Neuronal stem cell (in vitro differentiated cells): ENCODE measurements at regions not wholly inside any gene's neighbourhood (a gene's known extent, or its start where the extent isn't known, plus 50 kb on each side); places are given as distances from the start of the nearest gene placed in this dataset.
A peak's percentile ranks its signal among the peaks of the same experiment; 100 is the strongest.

Source experiments
- DNase-seq: peaks from one replicate; pipeline ENCODE4 v3.0.0-alpha.2; 2013; ENCODE audit warnings: low spot score
- H2AFZ ChIP-seq: one replicate; pipeline ENCODE4 v1.6.1; 2013; ENCODE audit warnings: mild to moderate bottlenecking, low read length, inconsistent platforms
- H2AK5ac ChIP-seq: 2 replicates; pipeline ENCODE4 v1.6.1; 2013; ENCODE audit warnings: low read depth, mild to moderate bottlenecking, inconsistent platforms, low read length, moderate library complexity, mixed read lengths
- H2BK120ac ChIP-seq: 2 replicates; pipeline ENCODE4 v1.6.1; 2013; ENCODE audit warnings: low read depth, mild to moderate bottlenecking, inconsistent platforms, low read length, moderate library complexity, mixed read lengths
- H2BK12ac ChIP-seq: one replicate; pipeline ENCODE4 v1.6.1; 2013; ENCODE audit warnings: low read length, inconsistent platforms
- H2BK15ac ChIP-seq: 2 replicates; pipeline ENCODE4 v1.6.1; 2013; ENCODE audit warnings: mild to moderate bottlenecking, low read length, inconsistent platforms, mixed read lengths
- H2BK5ac ChIP-seq: one replicate; pipeline ENCODE4 v1.6.1; 2013; ENCODE audit warnings: inconsistent platforms, mild to moderate bottlenecking, low read length, moderate library complexity
- H3K14ac ChIP-seq: one replicate; pipeline ENCODE4 v1.6.1; 2013; ENCODE audit warnings: low read length, inconsistent platforms
- H3K18ac ChIP-seq: 2 replicates; pipeline ENCODE4 v1.6.1; 2013; ENCODE audit warnings: low read length, inconsistent platforms
- H3K23ac ChIP-seq: 2 replicates; pipeline ENCODE4 v1.6.1; 2013; ENCODE audit warnings: low read depth, mild to moderate bottlenecking, mixed read lengths, low read length, inconsistent platforms; ENCODE audit not compliant: poor library complexity
- H3K27ac ChIP-seq: replicated peaks from 3 replicates; pipeline ENCODE4 v1.5.1; 2013; ENCODE audit warnings: low read length, inconsistent platforms
- H3K27me3 ChIP-seq, 3 experiments: 2 replicates each; pipeline ENCODE4 v1.6.1; 2013; ENCODE audit warnings: low read length in 3 of 3, mild to moderate bottlenecking in 2 of 3, inconsistent platforms in 1 of 3, low read depth in 1 of 3, mixed read lengths in 1 of 3, moderate library complexity in 1 of 3; ENCODE audit not compliant: control insufficient read depth in 3 of 3, insufficient read depth in 3 of 3
- H3K36me3 ChIP-seq, 2 donors: replicated peaks in 1 of 2; 2 replicates each; pipeline ENCODE4 v1.6.1; 2013; ENCODE audit warnings: low read length in 2 of 2; ENCODE audit not compliant: control insufficient read depth in 2 of 2, insufficient read depth in 2 of 2
- H3K4ac ChIP-seq: 2 replicates; pipeline ENCODE4 v1.6.1; 2013; ENCODE audit warnings: inconsistent platforms, mild to moderate bottlenecking, low read length, moderate library complexity
- H3K4me1 ChIP-seq, 2 donors: 1 replicate in 1 of 2; 2 replicates in 1 of 2; pipeline ENCODE4 v1.6.1; 2013; ENCODE audit warnings: low read length in 2 of 2, low read depth in 1 of 2; ENCODE audit not compliant: control insufficient read depth in 2 of 2, insufficient read depth in 1 of 2
- H3K4me2 ChIP-seq: one replicate; pipeline ENCODE4 v1.6.1; 2013; ENCODE audit warnings: mild to moderate bottlenecking, low read length, inconsistent platforms; ENCODE audit not compliant: insufficient read depth, poor library complexity, severe bottlenecking
- H3K4me3 ChIP-seq, 2 donors: 2 replicates each; pipeline ENCODE4 v1.5.1; 2013; ENCODE audit warnings: low read length in 2 of 2, mild to moderate bottlenecking in 2 of 2, inconsistent platforms in 1 of 2, moderate library complexity in 1 of 2
- H3K79me1 ChIP-seq: one replicate; pipeline ENCODE4 v1.6.1; 2013; ENCODE audit warnings: low read depth, mild to moderate bottlenecking, inconsistent platforms, low read length, moderate library complexity
- H3K9ac ChIP-seq: one replicate; pipeline ENCODE4 v1.6.1; 2013; ENCODE audit warnings: mild to moderate bottlenecking, low read depth, low read length, inconsistent platforms; ENCODE audit not compliant: poor library complexity
- H3K9me3 ChIP-seq, 2 donors: replicated peaks in 1 of 2; 2 replicates each; pipeline versions ENCODE3 to v1.6.1; 2013; ENCODE audit warnings: low read length in 2 of 2, mild to moderate bottlenecking in 2 of 2, inconsistent platforms in 1 of 2, low read depth in 1 of 2, mixed read lengths in 1 of 2, moderate library complexity in 1 of 2; ENCODE audit not compliant: control insufficient read depth in 2 of 2, insufficient read depth in 1 of 2
- H4K8ac ChIP-seq: one replicate; pipeline ENCODE4 v1.6.1; 2013; ENCODE audit warnings: low read depth, mild to moderate bottlenecking, inconsistent platforms, low read length, moderate library complexity
- H4K91ac ChIP-seq: one replicate; pipeline ENCODE4 v1.6.1; 2013; ENCODE audit warnings: low read length, low read depth, mild to moderate bottlenecking, inconsistent platforms; ENCODE audit not compliant: poor library complexity
- WGBS, 2 donors: extraction: QIAGEN DNeasy Blood & Tissue Kit; methylation state at CpG; one replicate each; pipeline ENCODE4 v1.1.7; 2013; ENCODE audit warnings: missing lambda C conversion rate in 2 of 2, mixed read lengths in 1 of 2; ENCODE audit not compliant: insufficient read length in 2 of 2, insufficient replicate concordance in 1 of 2; ENCODE audit errors: extremely low coverage in 2 of 2; 5-methylcytosine and 5-hydroxymethylcytosine counted together

GRCh38 chr3:184761976-184762375, 50.0 kb upstream of the VPS8 start:
- Histone ChIP-seq H3K36me3 (no peaks in the 10 kb centered on the region), H2BK120ac (no peak overlapping the region), H2BK15ac (no peak overlapping the region), H3K4ac (no peak overlapping the region), H3K9me3 (no peaks in the 10 kb centered on the region), H4K91ac (no peak overlapping the region), H3K23ac (no peak overlapping the region), H3K9ac (no peak overlapping the region), H3K18ac (no peak overlapping the region), H3K4me3 (peak overlapping the region in 1 of 2 donors; percentile 35), H3K27ac (no peak overlapping the region), H2AFZ (no peak overlapping the region), H3K4me1 (peaks cover 6 to 7% of the 10 kb centered on the region in 2 donors), H2AK5ac (peak overlapping the region; percentile 10), H2BK12ac (no peak overlapping the region), H4K8ac (no peak overlapping the region), H3K14ac (peak overlapping the region; percentile 67), H3K79me1 (no peaks in the 10 kb centered on the region), H3K27me3 (peaks cover 0 to 33% (median 0%) of the 10 kb centered on the region in 3 experiments), H3K4me2 (no peak overlapping the region), H2BK5ac (no peak overlapping the region)
- DNase-seq, result no peak
- WGBS, 2 donors, result no CpG with 5 or more reads among the region's 4 CpGs
